IPS-20b (cell line): ENCODE measurements at regions not wholly inside any gene's neighbourhood (a gene's known extent, or its start where the extent isn't known, plus 50 kb on each side); places are given as distances from the start of the nearest gene placed in this dataset.

ENCODE experiments used
- H3K27ac ChIP-seq: one replicate; pipeline ENCODE4 v1.5.1; 2013; ENCODE audit warnings: low read length
- H3K27me3 ChIP-seq: 2 replicates; pipeline ENCODE4 v1.6.1; 2013; ENCODE audit warnings: mild to moderate bottlenecking, low read length, inconsistent platforms; ENCODE audit not compliant: insufficient read depth
- H3K36me3 ChIP-seq: 2 replicates; pipeline ENCODE4 v1.6.1; 2013; ENCODE audit warnings: low read depth, mild to moderate bottlenecking, inconsistent platforms, low read length, moderate library complexity; ENCODE audit not compliant: insufficient read depth
- H3K4me1 ChIP-seq: 2 replicates; pipeline ENCODE4 v1.6.1; 2013; ENCODE audit warnings: mild to moderate bottlenecking, control low read depth, inconsistent platforms, low read length, moderate library complexity; ENCODE audit not compliant: insufficient read depth
- H3K4me3 ChIP-seq: 2 replicates; pipeline ENCODE4 v1.5.1; 2013; ENCODE audit warnings: mild to moderate bottlenecking, low read length, inconsistent platforms
- H3K9ac ChIP-seq: 2 replicates; pipeline ENCODE4 v1.6.1; 2013; ENCODE audit warnings: low read depth, mild to moderate bottlenecking, inconsistent platforms, low read length, moderate library complexity
- H3K9me3 ChIP-seq: 2 replicates; pipeline ENCODE4 v1.6.1; 2013; ENCODE audit warnings: mild to moderate bottlenecking, low read depth, low read length, inconsistent platforms; ENCODE audit not compliant: insufficient read depth

DNA sequence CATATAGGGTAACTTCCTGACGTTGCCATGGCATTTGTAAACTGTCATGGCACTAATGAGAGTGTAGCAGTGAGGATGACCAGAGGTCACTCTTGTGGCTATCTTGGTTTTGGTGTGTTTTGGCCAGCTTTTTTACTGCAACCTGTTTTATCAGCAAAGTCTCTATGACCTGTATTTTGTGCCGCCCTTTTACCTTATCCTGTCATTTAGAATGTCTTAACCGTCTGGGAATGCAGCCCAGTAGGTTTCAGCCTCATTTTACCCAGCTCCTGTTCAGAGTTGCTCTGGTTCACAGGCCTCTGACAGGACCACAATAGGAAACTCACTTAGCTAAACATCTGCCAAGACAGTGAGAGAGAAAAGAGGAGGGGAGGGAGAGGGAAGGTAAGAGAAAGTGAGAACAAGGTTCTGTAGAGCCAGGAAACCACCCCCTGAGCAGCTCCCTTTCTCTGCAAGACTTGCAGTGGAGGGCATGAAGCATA, 64.8 kb upstream of the PLEKHG3 start:
- peaks cover 4% of the 10 kb centered on the region for H3K4me1 ChIP-seq
- no peaks in the 10 kb centered on the region for H3K27me3 ChIP-seq
- no peak overlapping the region for H3K4me3 ChIP-seq
- H3K9me3 ChIP-seq = peaks cover 8% of the 10 kb centered on the region; the same call in 1 of the 2 replicates
- no peak overlapping the region for H3K27ac ChIP-seq
- no peaks in the 10 kb centered on the region for H3K36me3 ChIP-seq
- H3K9ac ChIP-seq = no peak overlapping the region; the same call in 1 of the 2 replicates

DNA sequence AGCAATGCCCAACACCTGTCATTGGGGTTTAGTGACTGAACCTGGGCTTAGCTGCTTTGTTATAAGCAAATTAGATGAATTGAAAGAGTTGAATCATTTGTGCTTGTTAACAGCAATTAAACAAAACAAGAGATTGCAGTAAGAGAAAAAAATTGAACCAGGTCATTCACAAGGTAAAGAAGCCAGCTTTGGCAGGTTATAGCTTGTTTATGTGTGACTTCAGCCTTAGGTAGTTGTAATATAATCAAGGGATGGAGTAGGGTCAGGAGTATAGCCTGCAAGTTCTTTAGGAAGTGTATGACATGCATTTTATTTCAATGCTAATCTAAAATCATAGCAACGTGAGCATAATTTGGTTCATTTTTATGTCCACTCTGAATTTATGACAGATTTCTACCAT, 63.4 kb upstream of the PLEKHG3 start:
- Histone ChIP-seq H3K36me3 (no peaks in the 10 kb centered on the region), H3K9me3 (peaks cover 8% of the 10 kb centered on the region; the same call in 1 of the 2 replicates), H3K9ac (no peak overlapping the region), H3K27ac (no peak overlapping the region), H3K27me3 (no peaks in the 10 kb centered on the region), H3K4me1 (peaks cover 13% of the 10 kb centered on the region), H3K4me3 (no peak overlapping the region)

DNA sequence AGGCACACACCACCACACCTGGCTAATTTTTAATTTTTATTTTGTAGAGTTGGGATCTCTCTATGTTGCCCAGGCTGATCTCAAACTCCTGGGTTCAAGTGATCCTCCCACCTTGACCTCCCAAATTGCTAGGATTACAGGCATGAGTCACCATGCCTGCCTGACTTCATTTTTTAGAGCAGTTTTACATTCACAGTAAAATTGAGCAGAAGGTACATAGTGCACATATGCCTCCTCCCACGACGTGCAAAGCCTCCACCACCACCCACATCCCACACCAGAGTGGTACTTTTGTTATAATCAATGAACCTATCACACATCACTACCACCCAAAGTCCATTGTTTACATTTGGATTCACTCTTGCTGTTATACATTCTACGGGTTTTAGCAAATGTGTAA, 62.5 kb upstream of the PLEKHG3 start:
- Histone ChIP-seq H3K4me3 (no peak overlapping the region), H3K27me3 (no peaks in the 10 kb centered on the region), H3K9me3 (peaks cover 8% of the 10 kb centered on the region; the same call in 1 of the 2 replicates), H3K9ac (no peak overlapping the region), H3K4me1 (peaks cover 20% of the 10 kb centered on the region), H3K27ac (no peak overlapping the region), H3K36me3 (no peaks in the 10 kb centered on the region)

DNA sequence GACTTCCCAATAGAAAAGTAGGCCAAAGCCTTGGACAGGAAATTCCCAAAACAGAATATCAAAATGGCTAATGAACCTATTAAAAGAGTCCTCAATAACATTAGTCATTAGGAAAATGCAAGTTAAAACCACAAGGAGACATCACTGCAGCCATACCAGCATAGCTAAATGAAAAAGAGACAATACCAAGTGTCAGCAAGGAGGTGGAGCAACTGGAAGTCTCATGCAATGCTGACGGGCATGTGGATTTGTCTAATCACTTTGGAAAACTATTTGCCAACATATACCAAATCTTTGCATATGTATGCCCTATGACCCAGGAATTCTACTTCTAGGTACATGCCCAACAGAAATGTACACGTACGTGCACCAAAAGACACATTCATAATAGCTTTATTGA, 60.5 kb upstream of the PLEKHG3 start:
- H3K4me1 ChIP-seq = peaks cover 20% of the 10 kb centered on the region
- H3K36me3 ChIP-seq = no peaks in the 10 kb centered on the region

DNA sequence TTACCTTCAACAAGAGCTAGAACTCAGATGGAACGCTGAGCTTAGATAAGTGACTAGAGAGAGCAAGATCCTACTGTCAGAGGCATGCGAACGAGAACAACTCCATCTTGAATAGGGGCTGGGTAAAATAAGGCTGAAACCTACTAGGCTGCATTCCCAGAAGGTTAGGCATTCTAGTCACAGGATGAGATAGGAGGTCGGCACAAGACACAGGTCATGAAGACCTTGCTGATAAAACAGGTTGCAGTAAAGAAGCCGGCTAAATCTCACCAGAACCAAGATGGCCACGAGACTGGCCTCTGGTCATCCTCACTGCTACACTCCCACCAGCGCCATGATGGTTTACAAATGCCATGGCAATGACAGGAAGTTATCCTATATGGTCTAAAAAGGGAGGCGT, 59.6 kb upstream of the PLEKHG3 start:
- peaks cover 21% of the 10 kb centered on the region for H3K4me1 ChIP-seq

More for the DNA sequence above, 60.5 kb upstream of the PLEKHG3 start:
- Histone ChIP-seq H3K27ac (no peak overlapping the region), H3K4me3 (no peak overlapping the region), H3K9me3 (peaks cover 8% of the 10 kb centered on the region; the same call in 1 of the 2 replicates), H3K9ac (no peak overlapping the region), H3K27me3 (no peaks in the 10 kb centered on the region)

DNA sequence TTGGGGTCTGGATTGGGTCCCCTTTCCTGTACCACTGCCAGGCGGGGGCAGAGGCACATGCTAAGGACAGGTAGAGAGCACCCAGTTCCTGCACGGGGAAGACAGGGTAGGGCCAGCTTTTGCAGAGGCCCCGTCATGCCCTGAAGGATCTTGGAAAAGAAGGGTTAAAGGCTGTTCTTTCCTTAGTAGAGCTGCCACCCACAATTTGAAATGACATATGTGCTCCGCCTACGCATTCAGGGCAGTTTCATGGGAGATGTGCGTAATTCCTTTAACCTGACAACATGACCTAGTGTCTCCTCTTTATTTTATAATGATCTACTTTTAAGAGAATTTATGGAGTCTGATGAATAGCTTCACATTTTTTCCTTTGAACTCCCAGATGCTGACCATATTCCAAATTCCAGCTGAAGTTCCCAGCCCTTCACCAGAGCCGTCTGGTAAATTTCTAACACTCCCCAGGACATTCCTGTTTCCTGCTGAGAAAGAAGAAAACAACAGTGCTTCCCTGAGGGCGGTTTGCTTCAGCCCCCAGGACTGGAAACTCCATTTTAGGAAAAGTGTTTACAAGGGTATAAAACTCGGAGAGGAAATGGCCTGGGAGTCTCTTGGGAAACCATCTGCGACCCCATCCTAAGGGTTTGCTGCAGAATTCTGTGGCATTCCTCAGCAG, 58.9 kb upstream of the PLEKHG3 start:
- Histone ChIP-seq H3K27ac (peak overlapping the region; percentile 14), H3K9me3 (peaks cover 8% of the 10 kb centered on the region; the same call in 1 of the 2 replicates), H3K27me3 (no peaks in the 10 kb centered on the region), H3K9ac (peak overlapping the region; percentile 74), H3K4me3 (peak overlapping the region; percentile 40; the same call in 1 of the 2 replicates), H3K36me3 (no peaks in the 10 kb centered on the region), H3K4me1 (peaks cover 24% of the 10 kb centered on the region)

More for the DNA sequence above, 59.6 kb upstream of the PLEKHG3 start:
- Histone ChIP-seq H3K9me3 (peaks cover 8% of the 10 kb centered on the region; the same call in 1 of the 2 replicates), H3K27ac (no peak overlapping the region), H3K27me3 (no peaks in the 10 kb centered on the region), H3K36me3 (no peaks in the 10 kb centered on the region), H3K4me3 (no peak overlapping the region), H3K9ac (peak overlapping the region; percentile 74; the same call in 1 of the 2 replicates)

GRCh38 chr14:64646103-64646502, 58.1 kb upstream of the PLEKHG3 start:
- peak overlapping the region; percentile 40; the same call in 1 of the 2 replicates for H3K4me3 ChIP-seq
- peak overlapping the region; percentile 14 for H3K27ac ChIP-seq
- peaks cover 24% of the 10 kb centered on the region for H3K4me1 ChIP-seq
- H3K36me3 ChIP-seq = no peaks in the 10 kb centered on the region
- peaks cover 8% of the 10 kb centered on the region; the same call in 1 of the 2 replicates for H3K9me3 ChIP-seq
- no peaks in the 10 kb centered on the region for H3K27me3 ChIP-seq
- H3K9ac ChIP-seq = peak overlapping the region; percentile 74

GRCh38 chr14:64649383-64649998, 54.7 kb upstream of the PLEKHG3 start:
- H3K36me3 ChIP-seq = no peaks in the 10 kb centered on the region
- H3K4me1 ChIP-seq = peaks cover 21% of the 10 kb centered on the region
- H3K9ac ChIP-seq = no peak overlapping the region
- H3K9me3 ChIP-seq = no peaks in the 10 kb centered on the region
- H3K27me3 ChIP-seq = no peaks in the 10 kb centered on the region
- no peak overlapping the region for H3K4me3 ChIP-seq
- H3K27ac ChIP-seq = no peak overlapping the region

DNA sequence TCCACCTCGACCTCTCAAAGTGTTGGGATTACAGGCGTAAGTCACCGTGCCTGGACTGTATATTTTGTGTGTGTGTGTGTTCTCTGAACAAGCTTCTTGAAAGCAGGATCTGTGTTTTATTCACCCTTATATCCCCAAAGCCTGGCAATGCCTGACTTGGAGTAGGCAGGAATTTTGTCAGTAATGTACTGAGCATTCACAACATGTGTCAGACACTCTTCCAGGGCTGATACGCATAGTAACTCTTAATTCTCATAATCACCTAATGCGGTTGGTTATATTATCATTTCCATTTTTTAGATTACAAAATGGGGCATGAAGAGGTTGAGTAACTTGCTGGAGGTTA, 50.4 kb upstream of the PLEKHG3 start:
- Histone ChIP-seq H3K36me3 (no peaks in the 10 kb centered on the region), H3K4me3 (no peak overlapping the region), H3K9me3 (no peaks in the 10 kb centered on the region), H3K9ac (no peak overlapping the region), H3K27ac (no peak overlapping the region), H3K27me3 (no peaks in the 10 kb centered on the region), H3K4me1 (peaks cover 6% of the 10 kb centered on the region)

- Histone ChIP-seq H3K27ac (no peak overlapping the region), H3K36me3 (no peaks in the 10 kb centered on the region), H3K9ac (no peak overlapping the region), H3K9me3 (no peaks in the 10 kb centered on the region), H3K4me3 (no peak overlapping the region), H3K4me1 (peaks cover 5% of the 10 kb centered on the region), H3K27me3 (no peaks in the 10 kb centered on the region)
Measured at GRCh38 chr14:64654246-64654900, 49.9 kb upstream of the PLEKHG3 start.
